ENCODE measurements at regions not wholly inside any gene's neighbourhood (a gene's known extent, or its start where the extent isn't known, plus 50 kb on each side); places are given as distances from the start of the nearest gene placed in this dataset.

DNA sequence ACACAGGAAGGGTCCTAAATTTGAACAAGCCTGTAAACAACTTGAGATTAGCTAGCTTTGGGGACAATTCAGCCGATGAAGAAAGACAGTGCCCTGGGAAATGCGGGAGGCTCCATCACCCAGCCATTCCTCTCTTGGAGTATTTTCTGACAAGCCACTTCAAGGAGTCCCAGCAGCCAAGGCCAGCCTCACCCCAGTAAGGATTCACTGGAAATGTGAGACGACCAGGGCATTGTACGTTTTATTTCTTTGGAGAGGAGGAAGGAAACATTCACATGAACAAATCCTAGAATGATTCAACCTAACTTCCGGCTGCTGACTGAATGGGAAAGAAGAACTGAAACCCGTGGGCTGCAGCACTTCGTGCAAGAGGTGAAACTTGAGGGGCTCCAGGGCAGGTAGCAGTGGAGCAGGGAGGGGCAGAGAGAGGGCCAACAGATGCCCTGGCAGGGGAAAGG, 116.4 kb upstream of the ARHGEF3 start:
- Mint-ChIP-seq H3K9me3 (no peaks in the 10 kb centered on the region), H3K4me1 (peaks cover 60 to 69% of the 10 kb centered on the region in 2 donors), H3K27me3 (ENCODE audit: low read depth in 2 of 2) (no peaks in the 10 kb centered on the region), H3K36me3 (no peaks in the 10 kb centered on the region), H3K27ac (peak overlapping the region; percentile 34 to 80), H3K4me3 (peak overlapping the region; percentile 61)
- intact Hi-C loops (cut with micrococcal nuclease), result loop anchor here (5.0 to 10.0 kb wide), 3 partner anchors 47 to 216 kb away; partner anchors contain the start of gene ARHGEF3
- peaks cover 52% of the 10 kb centered on the region for H3K4me1 ChIP-seq (ENCODE audit: control insufficient read depth, insufficient read depth, low read length)
- DNase-seq (peak in 1 of 2 donors; percentile 47), ATAC-seq (no peak)
- no peaks in the 10 kb centered on the region for H3K27me3 ChIP-seq (ENCODE audit: control insufficient read depth, insufficient read depth, low read length)
- 42% methylated on average over 6 of the region's 7 CpGs for WGBS (ENCODE audit: insufficient coverage)
- H3K9me3 ChIP-seq (ENCODE audit: control insufficient read depth, insufficient read depth, low read length), result no peaks in the 10 kb centered on the region
- H3K36me3 ChIP-seq (ENCODE audit: control insufficient read depth, insufficient read depth, low read length), result no peaks in the 10 kb centered on the region
- TF ChIP-seq, protein P1, sequence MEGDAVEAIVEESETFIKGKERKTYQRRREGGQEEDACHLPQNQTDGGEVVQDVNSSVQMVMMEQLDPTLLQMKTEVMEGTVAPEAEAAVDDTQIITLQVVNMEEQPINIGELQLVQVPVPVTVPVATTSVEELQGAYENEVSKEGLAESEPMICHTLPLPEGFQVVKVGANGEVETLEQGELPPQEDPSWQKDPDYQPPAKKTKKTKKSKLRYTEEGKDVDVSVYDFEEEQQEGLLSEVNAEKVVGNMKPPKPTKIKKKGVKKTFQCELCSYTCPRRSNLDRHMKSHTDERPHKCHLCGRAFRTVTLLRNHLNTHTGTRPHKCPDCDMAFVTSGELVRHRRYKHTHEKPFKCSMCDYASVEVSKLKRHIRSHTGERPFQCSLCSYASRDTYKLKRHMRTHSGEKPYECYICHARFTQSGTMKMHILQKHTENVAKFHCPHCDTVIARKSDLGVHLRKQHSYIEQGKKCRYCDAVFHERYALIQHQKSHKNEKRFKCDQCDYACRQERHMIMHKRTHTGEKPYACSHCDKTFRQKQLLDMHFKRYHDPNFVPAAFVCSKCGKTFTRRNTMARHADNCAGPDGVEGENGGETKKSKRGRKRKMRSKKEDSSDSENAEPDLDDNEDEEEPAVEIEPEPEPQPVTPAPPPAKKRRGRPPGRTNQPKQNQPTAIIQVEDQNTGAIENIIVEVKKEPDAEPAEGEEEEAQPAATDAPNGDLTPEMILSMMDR (IDR thresholded peaks at IDR 0.05), result no peak
- no peak overlapping the region for H3K4me3 ChIP-seq (ENCODE audit: low read length)
- peak overlapping the region; percentile 75 for H3K27ac ChIP-seq (ENCODE audit: low read length)

DNA sequence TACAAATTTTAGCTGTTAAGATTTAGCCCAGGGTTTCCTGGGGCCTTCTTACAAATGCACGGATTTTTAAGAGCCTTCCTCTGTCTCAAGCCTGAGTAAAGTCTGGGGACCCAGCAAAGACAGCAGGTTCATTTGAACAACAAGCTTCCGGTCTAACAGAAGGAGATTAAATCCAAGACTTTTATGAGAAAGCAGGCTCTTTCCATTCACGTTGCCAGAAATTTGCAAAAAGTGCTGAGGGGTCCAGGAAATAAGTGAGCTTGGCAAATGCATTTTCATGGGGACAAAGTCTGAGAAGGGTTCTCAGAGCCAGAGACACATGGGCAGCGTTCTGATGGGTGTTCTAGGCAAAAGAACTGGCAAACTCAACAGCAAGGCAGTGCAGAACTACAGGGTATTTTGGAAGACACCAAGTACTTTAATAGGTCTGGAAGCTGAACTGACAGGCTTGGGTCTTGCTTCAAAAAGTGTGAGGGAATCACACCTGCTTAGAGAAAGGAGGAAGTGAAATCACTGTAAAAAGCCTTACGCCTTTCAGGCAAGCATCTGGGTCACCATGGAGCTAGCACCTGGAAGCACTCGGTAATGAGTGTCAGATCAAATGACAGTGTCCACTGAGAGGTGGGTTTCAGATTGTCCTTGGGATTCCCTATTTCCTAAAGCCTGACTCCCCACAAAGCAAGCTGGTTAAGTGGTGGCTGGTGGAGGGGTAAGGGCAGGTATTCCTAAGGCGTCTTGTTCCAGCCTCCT, 115.8 kb upstream of the ARHGEF3 start:
- Mint-ChIP-seq H3K4me1 (peaks cover 60 to 69% of the 10 kb centered on the region in 2 donors), H3K36me3 (no peaks in the 10 kb centered on the region), H3K4me3 (peak overlapping the region; percentile 86), H3K27me3 (ENCODE audit: low read depth in 2 of 2) (no peaks in the 10 kb centered on the region), H3K9me3 (no peaks in the 10 kb centered on the region), H3K27ac (peak overlapping the region; percentile 80 to 85)
- no peaks in the 10 kb centered on the region for H3K36me3 ChIP-seq (ENCODE audit: control insufficient read depth, insufficient read depth, low read length)
- TF ChIP-seq, protein P1 (IDR thresholded peaks at IDR 0.05), result no peak
- H3K27me3 ChIP-seq (ENCODE audit: control insufficient read depth, insufficient read depth, low read length), result no peaks in the 10 kb centered on the region
- no peak for ATAC-seq
- H3K9me3 ChIP-seq (ENCODE audit: control insufficient read depth, insufficient read depth, low read length), result no peaks in the 10 kb centered on the region
- WGBS (ENCODE audit: insufficient coverage), result 52% methylated on average over 7 of the region's 7 CpGs
- no peak overlapping the region for H3K4me3 ChIP-seq (ENCODE audit: low read length)
- intact Hi-C loops (cut with micrococcal nuclease), result loop anchor here (5.0 to 10.0 kb wide), 3 partner anchors 47 to 215 kb away; partner anchors contain the start of gene ARHGEF3
- peak overlapping the region; percentile 75 for H3K27ac ChIP-seq (ENCODE audit: low read length)
- DNase-seq, result peak in 1 of 2 donors; percentile 58
- H3K4me1 ChIP-seq (ENCODE audit: control insufficient read depth, insufficient read depth, low read length), result peaks cover 46% of the 10 kb centered on the region

DNA sequence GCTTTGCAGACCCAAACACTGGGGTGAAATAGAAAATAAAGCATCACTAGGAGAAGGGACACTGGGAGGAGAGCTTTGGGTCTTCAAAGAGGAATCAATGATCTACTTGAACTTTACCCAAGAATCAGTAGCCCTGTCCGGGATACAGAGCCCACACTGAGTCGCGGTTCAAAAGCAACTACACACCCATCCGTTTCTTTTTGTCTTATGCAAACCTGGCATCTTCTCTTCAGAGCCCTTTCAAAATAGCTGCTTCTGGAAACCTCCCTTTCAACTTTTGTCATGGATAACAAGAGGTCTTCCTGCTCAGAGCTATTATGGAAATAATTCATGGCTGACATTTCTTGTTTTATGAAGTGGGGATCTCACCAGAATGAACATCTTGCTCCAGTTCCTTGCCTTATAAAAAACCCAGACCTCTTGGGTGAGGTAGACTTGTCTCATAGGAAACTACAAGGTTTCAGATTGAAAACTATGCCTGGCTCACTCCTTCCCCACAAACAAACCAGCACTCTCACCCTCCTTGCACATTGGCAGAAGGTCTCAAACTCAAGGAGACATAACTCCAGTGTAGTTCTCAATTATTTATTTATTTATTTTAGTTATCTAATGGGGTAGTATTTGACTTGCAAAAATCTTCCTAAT, 115.1 kb upstream of the ARHGEF3 start:
- peak overlapping the region; percentile 75 for H3K27ac ChIP-seq (ENCODE audit: low read length)
- no peaks in the 10 kb centered on the region for H3K9me3 ChIP-seq (ENCODE audit: control insufficient read depth, insufficient read depth, low read length)
- H3K27me3 ChIP-seq (ENCODE audit: control insufficient read depth, insufficient read depth, low read length), result no peaks in the 10 kb centered on the region
- H3K4me3 ChIP-seq (ENCODE audit: low read length), result peak overlapping the region; percentile 60
- DNase-seq (peak in 1 of 2 donors; percentile 37), ATAC-seq (no peak)
- peak overlapping the region; percentile 86 for H3K4me3 Mint-ChIP-seq
- no peaks in the 10 kb centered on the region for H3K9me3 Mint-ChIP-seq
- H3K4me1 ChIP-seq (ENCODE audit: control insufficient read depth, insufficient read depth, low read length), result peaks cover 44% of the 10 kb centered on the region
- intact Hi-C loops (cut with micrococcal nuclease), result loop anchor here (5.0 to 10.0 kb wide), 3 partner anchors 48 to 215 kb away; partner anchors contain the start of gene ARHGEF3
- H3K4me1 Mint-ChIP-seq, result peaks cover 54 to 64% of the 10 kb centered on the region in 2 donors
- H3K27me3 Mint-ChIP-seq (ENCODE audit: low read depth in 2 of 2), result no peaks in the 10 kb centered on the region
- TF ChIP-seq, protein P1 (IDR thresholded peaks at IDR 0.05), result no peak
- no peaks in the 10 kb centered on the region for H3K36me3 Mint-ChIP-seq
- H3K36me3 ChIP-seq (ENCODE audit: control insufficient read depth, insufficient read depth, low read length), result no peaks in the 10 kb centered on the region
- H3K27ac Mint-ChIP-seq, result peak overlapping the region; percentile 80 to 85
- WGBS (ENCODE audit: insufficient coverage), result 39% methylated on average over 4 of the region's 4 CpGs

All from natural killer cell (primary cell).